GM11168 (cell line): ENCODE measurements at regions not wholly inside any gene's neighbourhood (a gene's known extent, or its start where the extent isn't known, plus 50 kb on each side); places are given as distances from the start of the nearest gene placed in this dataset.

Experiments
- in situ Hi-C: fragments of 300-500 bp; cut with MboI; formaldehyde crosslinking; loops from one replicate; pipeline ENCODE4 v1.12.0; 2022; ENCODE audit warnings: low sequenced_read_pairs; ENCODE audit not compliant: unreplicated experiment

GRCh38 chr21:35674895-35675470 is 385.3 kb downstream of the SETD4 start:
- in situ Hi-C loops = no loop called here

DNA sequence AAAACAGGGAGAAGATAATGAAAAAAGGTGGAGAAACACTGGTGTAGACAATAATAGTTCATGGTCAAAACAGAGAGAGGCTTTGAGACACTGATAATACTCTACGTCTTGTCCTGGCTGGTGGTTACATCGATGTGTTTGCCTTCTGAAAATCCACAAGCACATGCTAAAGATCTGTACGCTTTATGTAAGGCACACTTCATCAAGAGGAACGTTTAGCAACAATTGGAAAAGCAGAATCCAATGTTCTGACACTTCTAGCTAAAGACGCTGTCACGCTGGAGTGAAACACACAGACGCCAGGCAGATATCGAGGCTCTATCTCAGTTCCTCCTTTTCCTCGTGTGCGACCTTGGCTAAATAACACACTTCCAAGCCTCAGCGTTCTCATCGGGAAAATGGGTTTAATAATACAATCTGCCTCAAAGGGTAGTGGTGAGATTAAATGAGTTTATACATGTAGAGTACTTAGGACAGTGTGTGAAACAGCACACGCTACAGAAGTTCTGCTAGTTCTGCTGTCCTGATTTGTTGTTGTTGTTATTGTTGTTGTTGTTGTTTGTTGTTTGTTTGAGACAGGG is 386.1 kb downstream of the SETD4 start:
- in situ Hi-C loops = no loop called here

- in situ Hi-C loops = no loop called here
These were observed 388.0 kb downstream of the SETD4 start for GRCh38 chr21:35672313-35672712.

GRCh38 chr21:35664683-35665082 is 395.6 kb downstream of the SETD4 start:
- in situ Hi-C loops = no loop called here

DNA sequence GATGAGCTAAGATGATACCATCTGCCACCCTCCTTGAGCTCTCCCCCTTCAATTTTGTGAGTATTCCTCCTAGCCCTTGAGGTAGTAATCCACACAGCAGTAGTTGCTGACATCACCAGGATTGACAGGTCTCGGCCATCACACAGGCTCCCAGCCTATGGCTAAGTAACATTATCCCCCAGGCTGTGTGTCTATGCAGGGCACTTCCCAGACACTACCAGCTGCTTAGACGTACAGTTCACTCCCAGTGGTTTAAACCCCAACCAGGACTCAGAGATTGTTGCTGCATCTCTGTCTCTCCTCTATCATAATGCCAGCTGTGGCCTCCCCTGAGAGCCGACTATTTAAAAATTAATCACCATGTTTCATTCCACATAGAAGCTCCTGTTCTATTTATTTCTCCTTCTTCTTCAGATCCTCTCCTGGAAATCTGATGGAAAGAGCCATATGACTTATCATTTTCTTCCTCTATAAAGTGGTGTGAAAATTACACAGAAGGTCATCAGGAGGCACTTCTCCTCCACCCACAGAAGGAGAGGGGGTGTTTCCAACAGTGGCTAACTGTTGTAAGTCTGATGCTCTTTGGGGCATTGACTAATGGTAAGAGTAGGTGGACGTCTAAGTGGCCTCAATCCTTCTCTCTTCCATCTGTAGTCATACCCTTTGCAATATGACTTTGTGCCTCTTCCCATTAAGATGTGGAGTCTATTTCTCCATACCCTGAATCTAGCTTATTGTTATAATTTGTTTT is 396.3 kb downstream of the SETD4 start:
- in situ Hi-C loops = no loop called here

DNA sequence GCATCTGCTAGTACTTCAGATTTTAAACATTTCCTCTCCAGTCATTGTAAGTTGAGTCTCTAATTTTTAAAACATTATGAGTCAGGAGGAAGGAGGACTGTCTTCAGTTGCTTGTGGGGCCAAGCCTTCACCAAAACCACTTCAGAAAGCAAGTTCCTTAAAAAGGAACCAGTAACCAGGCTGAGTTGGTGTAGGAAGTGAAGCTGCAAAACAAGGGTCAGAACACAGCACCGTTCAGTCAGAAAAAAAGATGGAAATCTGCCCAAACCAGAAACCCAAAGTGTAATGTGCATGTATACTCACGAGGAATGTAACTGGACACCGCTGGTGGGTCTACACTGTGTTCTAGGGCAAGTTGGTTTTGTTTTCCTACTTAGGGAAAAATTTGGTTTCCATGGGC is 402.1 kb downstream of the SETD4 start:
- in situ Hi-C loops = no loop called here

GRCh38 chr21:35652872-35653271 is 407.5 kb downstream of the SETD4 start:
- in situ Hi-C loops = no loop called here

DNA sequence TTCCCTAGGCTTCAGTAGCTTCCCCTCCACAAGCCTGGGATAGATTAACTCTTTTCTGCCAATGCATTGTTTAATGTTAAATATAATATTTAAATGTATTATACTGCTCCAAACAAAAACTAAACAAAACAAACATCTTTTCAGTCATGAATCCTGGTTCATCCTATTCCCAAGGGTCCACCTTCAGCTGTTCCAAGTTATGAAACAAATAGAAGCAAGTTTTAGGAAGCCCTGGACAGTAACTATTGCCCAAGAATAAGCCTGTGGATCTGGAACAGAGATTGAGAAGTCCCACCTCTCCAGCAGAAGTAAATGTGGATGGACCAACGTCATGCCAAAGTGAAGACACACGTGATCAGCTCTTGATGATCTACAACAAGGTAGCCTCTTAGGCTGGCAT is 408.1 kb downstream of the SETD4 start:
- in situ Hi-C loops = no loop called here

DNA sequence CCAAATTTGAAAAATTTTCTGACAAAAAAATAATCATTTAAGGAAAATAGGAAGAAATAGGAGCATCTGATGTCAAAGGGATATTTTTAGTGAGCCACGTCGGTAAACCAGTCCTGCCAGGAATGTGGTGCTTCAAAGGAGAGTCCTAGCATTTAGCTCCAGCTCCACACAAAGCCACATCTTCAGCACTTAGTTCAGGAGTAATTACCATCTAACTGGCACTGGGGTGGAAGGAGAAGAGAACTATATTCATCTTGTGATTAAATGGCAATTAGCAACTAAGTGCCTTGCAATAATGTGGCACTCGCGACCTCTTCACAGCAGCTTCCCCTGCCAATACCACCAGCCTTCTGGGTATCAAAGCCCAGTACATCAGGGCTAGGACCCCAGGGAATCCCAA is 409.1 kb downstream of the SETD4 start:
- in situ Hi-C loops = no loop called here

GRCh38 chr21:35649186-35649585 is 411.1 kb downstream of the SETD4 start:
- in situ Hi-C loops = no loop called here

DNA sequence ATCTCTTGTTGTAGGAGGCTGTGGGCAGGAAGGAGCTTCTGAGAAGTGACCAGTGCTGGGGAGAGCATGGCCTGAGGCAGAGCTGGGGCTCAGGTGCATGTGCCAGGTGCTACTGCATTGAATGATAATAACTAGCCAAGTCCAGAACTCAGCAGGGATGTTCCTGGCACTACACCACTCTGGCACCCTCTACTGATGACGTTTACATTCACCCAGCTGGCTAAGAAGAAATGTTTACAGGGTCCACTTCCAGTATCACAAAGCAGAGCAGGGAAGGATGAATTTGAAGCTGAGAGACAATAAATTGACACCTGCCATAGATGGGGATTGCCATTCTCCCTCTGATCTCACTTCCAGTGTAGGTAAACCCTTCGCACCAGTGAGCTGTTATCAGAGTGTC is 411.8 kb downstream of the SETD4 start:
- in situ Hi-C loops = no loop called here

- in situ Hi-C loops = no loop called here
These were observed 413.7 kb downstream of the SETD4 start for GRCh38 chr21:35646606-35647005.

DNA sequence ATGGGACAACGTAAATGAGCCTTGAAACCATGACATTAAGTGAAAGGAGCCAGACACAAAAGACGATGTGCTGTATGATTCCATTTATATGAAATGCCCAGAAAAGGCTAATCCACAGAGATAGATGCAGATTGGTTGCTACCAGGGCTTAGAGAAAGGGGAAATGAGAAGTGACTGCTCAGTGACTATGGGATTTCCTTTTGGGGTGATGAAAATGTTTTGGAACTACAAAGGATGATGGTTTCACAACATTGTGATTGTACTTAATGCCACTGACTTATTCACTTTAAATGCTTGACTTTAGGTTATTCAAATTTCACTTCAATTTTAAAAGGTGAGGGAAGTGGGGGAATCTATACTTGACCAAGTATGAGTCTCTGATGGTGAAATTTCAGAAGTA is 414.3 kb downstream of the SETD4 start:
- in situ Hi-C loops = no loop called here

DNA sequence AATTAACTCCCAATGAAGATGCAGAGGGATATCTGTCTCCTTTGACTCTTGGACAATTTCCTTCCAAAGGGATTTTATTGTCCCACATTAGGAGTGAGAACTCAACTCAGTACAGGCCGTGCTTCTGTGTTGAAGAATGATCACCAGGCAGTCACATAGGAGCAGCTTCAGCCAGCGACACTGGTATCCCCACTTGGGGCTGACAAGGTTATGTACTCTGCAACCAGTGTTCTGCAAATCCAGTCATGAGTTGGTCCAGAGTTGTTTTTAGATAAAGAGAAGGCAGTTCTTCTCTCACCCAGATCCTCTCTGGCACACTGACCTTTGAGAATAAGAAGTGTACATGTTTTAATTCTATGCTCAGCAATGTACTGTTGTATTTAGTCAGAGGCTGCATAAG is 415.8 kb downstream of the SETD4 start:
- in situ Hi-C loops = no loop called here

DNA sequence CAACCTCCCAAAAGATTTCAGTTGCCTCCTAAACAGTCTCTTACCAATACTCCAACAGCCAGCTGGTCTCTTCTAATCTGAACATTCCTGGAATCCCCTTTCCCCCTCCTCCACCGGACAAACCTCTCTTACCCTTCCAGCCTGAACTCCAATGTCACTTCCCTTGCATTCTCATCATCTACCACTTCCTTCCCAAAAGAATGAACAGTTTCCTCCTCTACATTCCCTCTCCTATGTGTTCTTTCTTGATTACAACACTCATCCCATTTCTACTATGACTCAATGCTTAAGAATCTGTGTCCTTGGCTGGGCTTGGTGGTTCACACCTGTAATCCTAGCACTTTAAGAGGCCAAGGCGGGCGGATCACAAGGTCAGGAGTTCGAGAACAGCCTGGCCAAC is 417.1 kb downstream of the SETD4 start:
- in situ Hi-C loops = no loop called here

GRCh38 chr21:35641271-35642016 is 418.9 kb downstream of the SETD4 start:
- in situ Hi-C loops = no loop called here

DNA sequence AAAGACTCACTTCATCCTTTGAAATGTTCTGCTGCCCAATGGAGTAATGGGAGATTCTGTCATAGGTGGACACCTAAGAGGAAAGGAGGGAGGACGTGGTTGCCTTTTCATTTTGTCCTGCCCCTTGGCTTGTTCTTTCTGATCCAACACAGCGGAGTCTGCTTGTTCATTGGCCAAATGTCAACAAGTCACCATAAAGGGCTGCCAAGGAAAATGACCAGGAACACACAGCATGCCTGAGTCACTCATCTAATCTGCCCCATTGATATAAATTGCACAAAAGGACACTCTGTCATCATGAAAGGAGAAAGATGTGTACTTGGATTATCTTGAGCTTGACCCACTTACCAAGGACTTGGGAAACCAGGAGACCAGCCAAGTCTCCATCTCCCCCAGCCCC is 422.9 kb downstream of the SETD4 start:
- in situ Hi-C loops = no loop called here

DNA sequence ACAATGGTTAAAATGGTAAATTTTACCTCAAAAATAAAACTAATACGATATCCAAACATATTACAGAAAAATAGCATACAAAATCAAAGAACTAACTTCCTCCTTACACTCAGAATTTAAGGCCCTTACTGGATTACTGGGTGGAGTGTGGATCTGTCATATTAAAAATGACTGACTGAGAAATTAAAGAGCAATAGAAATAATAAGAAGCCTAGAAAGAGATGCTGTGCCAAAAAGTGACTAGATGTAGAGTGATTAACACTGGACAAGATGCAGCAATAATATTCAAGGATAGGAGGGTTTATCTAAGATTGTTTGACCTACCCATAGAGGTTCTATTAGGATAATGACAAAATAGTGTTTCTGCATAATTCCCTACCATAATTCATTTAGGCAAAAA is 424.3 kb downstream of the SETD4 start:
- in situ Hi-C loops = no loop called here

DNA sequence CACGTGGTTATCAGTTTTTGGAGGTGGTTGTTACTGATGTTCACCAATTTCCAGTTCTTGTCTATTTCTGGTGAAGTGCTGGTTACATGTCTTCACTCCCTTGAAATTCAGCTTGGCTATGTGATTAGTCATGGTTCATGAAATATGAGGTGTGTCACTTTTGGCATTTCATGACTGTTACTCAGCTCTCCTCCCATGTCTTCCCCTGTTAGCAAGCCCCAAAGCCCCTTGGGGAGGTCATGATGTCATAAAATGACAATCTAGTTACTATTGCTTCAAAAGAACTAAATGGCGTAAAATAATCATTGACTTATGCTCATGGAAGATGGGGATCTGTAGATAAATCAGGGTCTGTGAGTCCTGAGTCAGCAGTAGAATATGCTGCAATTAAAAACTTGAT is 425.1 kb downstream of the SETD4 start:
- in situ Hi-C loops = no loop called here

GRCh38 chr21:35633501-35633900 is 426.8 kb downstream of the SETD4 start:
- in situ Hi-C loops = no loop called here

- in situ Hi-C loops = no loop called here
These were observed 427.6 kb downstream of the SETD4 start for GRCh38 chr21:35632711-35633110.
